ENCODE measurements at regions not wholly inside any gene's neighbourhood (a gene's known extent, or its start where the extent isn't known, plus 50 kb on each side); places are given as distances from the start of the nearest gene placed in this dataset.
"Not testable (repeated sequence)": the region's sequence is repeated elsewhere in the genome, so short reads cannot be mapped to it uniquely, and the experiment has no call there.

- not testable (repeated sequence) for H3K27ac ChIP-seq
Measured at GRCh38 chr20:18876394-18876793, 62.8 kb downstream of the SCP2D1 start.

- no peak for TF ChIP-seq CTCF (conservative IDR thresholded peaks at IDR 0.05)
- no peak for TF ChIP-seq ZFX (IDR thresholded peaks at IDR 0.05)
- no peak overlapping the region for H3K27ac ChIP-seq
Measured at GRCh38 chr20:18879262-18879661, 65.7 kb downstream of the SCP2D1 start.

- no peak overlapping the region for H3K27ac ChIP-seq
- TF ChIP-seq ZFX (IDR thresholded peaks at IDR 0.05) = no peak
- TF ChIP-seq CTCF (conservative IDR thresholded peaks at IDR 0.05) = no peak
Measured at GRCh38 chr20:18886756-18887155, 73.2 kb downstream of the SCP2D1 start.

GRCh38 chr20:18901980-18902737 is 88.6 kb downstream of the SCP2D1 start:
- no peak overlapping the region for H3K27ac ChIP-seq

GRCh38 chr20:18904192-18904591 is 90.6 kb downstream of the SCP2D1 start:
- H3K27ac ChIP-seq = no peak overlapping the region
- TF ChIP-seq CTCF (conservative IDR thresholded peaks at IDR 0.05) = no peak
- no peak for TF ChIP-seq ZFX (IDR thresholded peaks at IDR 0.05)

More at GRCh38 chr20:18901980-18902737, 88.6 kb downstream of the SCP2D1 start:
- TF ChIP-seq CTCF (conservative IDR thresholded peaks at IDR 0.05) (no peak), ZFX (IDR thresholded peaks at IDR 0.05) (no peak)

GRCh38 chr20:18904624-18905023 is 91.0 kb downstream of the SCP2D1 start:
- no peak for TF ChIP-seq ZFX (IDR thresholded peaks at IDR 0.05)
- TF ChIP-seq CTCF (conservative IDR thresholded peaks at IDR 0.05) = peak; percentile 47
- no peak overlapping the region for H3K27ac ChIP-seq

GRCh38 chr20:18906046-18906445 is 92.5 kb downstream of the SCP2D1 start:
- TF ChIP-seq CTCF (conservative IDR thresholded peaks at IDR 0.05) = no peak
- no peak for TF ChIP-seq ZFX (IDR thresholded peaks at IDR 0.05)
- no peak overlapping the region for H3K27ac ChIP-seq

- no peak for TF ChIP-seq ZFX (IDR thresholded peaks at IDR 0.05)
- no peak for TF ChIP-seq CTCF (conservative IDR thresholded peaks at IDR 0.05)
- H3K27ac ChIP-seq = no peak overlapping the region
Measured at GRCh38 chr20:18907353-18907752, 93.8 kb downstream of the SCP2D1 start.

Measured in C4-2B (cell line).